ENCODE measurements at regions not wholly inside any gene's neighbourhood (a gene's known extent, or its start where the extent isn't known, plus 50 kb on each side); places are given as distances from the start of the nearest gene placed in this dataset.

GRCh38 chr21:26748066-26748465 is 97.1 kb downstream of the ADAMTS1 start:
- Mint-ChIP-seq H3K36me3 (ENCODE audit: insufficient read depth, unreplicated experiment) (no peaks in the 10 kb centered on the region), H3K27me3 (ENCODE audit: insufficient read depth, unreplicated experiment) (no peaks in the 10 kb centered on the region), H3K4me1 (ENCODE audit: low read depth, unreplicated experiment) (no peaks in the 10 kb centered on the region), H3K9me3 (ENCODE audit: unreplicated experiment) (no peaks in the 10 kb centered on the region), H3K27ac (ENCODE audit: unreplicated experiment) (no peak overlapping the region), H3K4me3 (ENCODE audit: unreplicated experiment) (no peak overlapping the region)
- intact Hi-C loops (cut with micrococcal nuclease; ENCODE audit: unreplicated experiment): no loop called here
- no peaks in the 10 kb centered on the region for H3K27me3 ChIP-seq (replicated peaks; ENCODE audit: control insufficient read depth, insufficient read depth, low read length)
- H3K9me3 ChIP-seq: no peaks in the 10 kb centered on the region
- CTCF ChIA-PET: interaction anchor here (0.5 kb wide), 1 partner anchor 68 kb away, joined by 3 read pairs; no protein-coding TSS in a partner anchor
- no peak for TF ChIP-seq CTCF (IDR thresholded peaks at IDR 0.05; ENCODE audit: insufficient read depth in 1 of 2, low read depth in 1 of 2, low read length in 1 of 2, severe bottlenecking in 1 of 2, unreplicated experiment in 1 of 2)
- no peaks in the 10 kb centered on the region for H3K36me3 ChIP-seq (ENCODE audit: control insufficient read depth, insufficient read depth, low read length)
- H3K4me3 ChIP-seq (ENCODE audit: low read depth, low read length): no peak overlapping the region
- POLR2A ChIA-PET: no interaction called here
- BruUV-seq (replicated peaks): no TSS peak
- H3K4me1 ChIP-seq: no peaks in the 10 kb centered on the region
- DNase-seq: no peak

DNA sequence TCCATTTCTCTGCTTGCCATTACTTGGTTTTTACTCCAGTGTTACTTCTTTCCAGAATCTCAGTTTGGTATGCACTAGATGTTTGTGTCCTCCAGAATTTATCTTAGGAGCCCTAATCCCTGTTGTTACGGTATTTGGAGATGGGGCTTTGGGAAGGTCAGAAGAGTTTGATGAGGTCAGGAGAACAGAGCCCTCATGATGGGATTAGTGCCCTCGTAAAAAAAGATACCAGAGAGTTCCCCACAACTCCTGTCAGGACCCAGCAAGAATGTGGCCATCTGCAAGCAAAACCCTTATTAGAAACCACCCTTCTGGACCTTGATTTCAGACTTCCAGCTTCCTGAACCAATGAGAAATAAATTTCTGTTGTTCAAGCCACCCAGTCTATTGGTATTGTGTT is 98.0 kb downstream of the ADAMTS1 start:
- no peaks in the 10 kb centered on the region for H3K27me3 ChIP-seq (replicated peaks; ENCODE audit: control insufficient read depth, insufficient read depth, low read length)
- intact Hi-C loops (cut with micrococcal nuclease; ENCODE audit: unreplicated experiment): no loop called here
- H3K9me3 Mint-ChIP-seq (ENCODE audit: unreplicated experiment): no peaks in the 10 kb centered on the region
- no peak for TF ChIP-seq CTCF (IDR thresholded peaks at IDR 0.05; ENCODE audit: insufficient read depth in 1 of 2, low read depth in 1 of 2, low read length in 1 of 2, severe bottlenecking in 1 of 2, unreplicated experiment in 1 of 2)
- no peaks in the 10 kb centered on the region for H3K9me3 ChIP-seq
- H3K4me3 Mint-ChIP-seq (ENCODE audit: unreplicated experiment): no peak overlapping the region
- no peaks in the 10 kb centered on the region for H3K36me3 Mint-ChIP-seq (ENCODE audit: insufficient read depth, unreplicated experiment)
- no peak overlapping the region for H3K4me3 ChIP-seq (ENCODE audit: low read depth, low read length)
- BruUV-seq (replicated peaks): no TSS peak
- no peaks in the 10 kb centered on the region for H3K27me3 Mint-ChIP-seq (ENCODE audit: insufficient read depth, unreplicated experiment)
- no peak for DNase-seq
- no peak overlapping the region for H3K27ac Mint-ChIP-seq (ENCODE audit: unreplicated experiment)
- H3K4me1 Mint-ChIP-seq (ENCODE audit: low read depth, unreplicated experiment): no peaks in the 10 kb centered on the region
- H3K36me3 ChIP-seq (ENCODE audit: control insufficient read depth, insufficient read depth, low read length): no peaks in the 10 kb centered on the region
- POLR2A ChIA-PET: no interaction called here
- CTCF ChIA-PET: no interaction called here
- no peaks in the 10 kb centered on the region for H3K4me1 ChIP-seq

GRCh38 chr21:26743524-26743923 is 101.7 kb downstream of the ADAMTS1 start:
- H3K4me3 Mint-ChIP-seq (ENCODE audit: unreplicated experiment): no peak overlapping the region
- Histone ChIP-seq H3K27me3 (replicated peaks; ENCODE audit: control insufficient read depth, insufficient read depth, low read length) (no peaks in the 10 kb centered on the region), H3K4me3 (ENCODE audit: low read depth, low read length) (no peak overlapping the region), H3K9me3 (no peaks in the 10 kb centered on the region), H3K4me1 (peaks cover 16% of the 10 kb centered on the region; the same call in 1 of the 2 replicates), H3K36me3 (ENCODE audit: control insufficient read depth, insufficient read depth, low read length) (no peaks in the 10 kb centered on the region)
- ChIA-PET POLR2A (no interaction called here), CTCF (no interaction called here)
- no peaks in the 10 kb centered on the region for H3K36me3 Mint-ChIP-seq (ENCODE audit: insufficient read depth, unreplicated experiment)
- TF ChIP-seq CTCF (IDR thresholded peaks at IDR 0.05; ENCODE audit: insufficient read depth in 1 of 2, low read depth in 1 of 2, low read length in 1 of 2, severe bottlenecking in 1 of 2, unreplicated experiment in 1 of 2): no peak
- no TSS peak for BruUV-seq (replicated peaks)
- DNase-seq: no peak
- H3K9me3 Mint-ChIP-seq (ENCODE audit: unreplicated experiment): peaks cover 11% of the 10 kb centered on the region
- H3K27ac Mint-ChIP-seq (ENCODE audit: unreplicated experiment): no peak overlapping the region
- intact Hi-C loops (cut with micrococcal nuclease; ENCODE audit: unreplicated experiment): no loop called here
- H3K4me1 Mint-ChIP-seq (ENCODE audit: low read depth, unreplicated experiment): peaks cover 10% of the 10 kb centered on the region
- no peaks in the 10 kb centered on the region for H3K27me3 Mint-ChIP-seq (ENCODE audit: insufficient read depth, unreplicated experiment)
